ENCODE measurements at regions not wholly inside any gene's neighbourhood (a gene's known extent, or its start where the extent isn't known, plus 50 kb on each side); places are given as distances from the start of the nearest gene placed in this dataset.
"Not testable (repeated sequence)": the region's sequence is repeated elsewhere in the genome, so short reads cannot be mapped to it uniquely, and the experiment has no call there.

DNA sequence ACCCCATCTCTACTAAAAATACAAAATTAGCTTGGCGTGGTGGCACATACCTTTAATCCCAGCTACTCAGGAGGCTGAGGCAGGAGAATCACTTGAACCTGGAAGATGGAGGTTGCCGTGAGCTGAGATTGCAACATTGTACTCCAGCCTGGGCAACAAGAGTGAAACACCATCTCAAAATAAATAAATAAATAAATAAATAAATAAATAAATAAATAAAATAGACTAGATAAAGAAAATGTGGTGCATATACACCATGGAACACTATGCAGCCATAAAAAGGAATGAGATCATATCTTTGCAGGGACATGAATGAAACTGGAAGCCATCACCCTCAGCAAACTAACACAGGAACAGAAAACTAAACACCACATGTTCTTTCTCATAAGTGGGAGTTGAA lies 110.4 kb downstream of the YIPF5 start:
- TF ChIP-seq EP300, CTCF (IDR thresholded peaks at IDR 0.05): not testable (repeated sequence)

Data from suprapubic skin (tissue), 3 donors.